Right renal cortex interstitium (tissue), 3 donors: ENCODE measurements at regions not wholly inside any gene's neighbourhood (a gene's known extent, or its start where the extent isn't known, plus 50 kb on each side); places are given as distances from the start of the nearest gene placed in this dataset.

ENCODE experiments used
- DNase-seq, 3 donors: peaks; one replicate each; pipeline ENCODE4 v3.0.0-alpha.2; 2013; ENCODE audit warnings: low read depth in 3 of 3, low spot score in 2 of 3

GRCh38 chr2:129459200-129459876 lies 520.1 kb upstream of the RAB6C start:
- DNase-seq = no peak

GRCh38 chr2:129459881-129460280 lies 519.6 kb upstream of the RAB6C start:
- DNase-seq = no peak

- no peak for DNase-seq
Measured at GRCh38 chr2:129460299-129461198, 518.9 kb upstream of the RAB6C start.

- DNase-seq = no peak
Measured at GRCh38 chr2:129462349-129462748, 517.1 kb upstream of the RAB6C start.

GRCh38 chr2:129462967-129463366 lies 516.5 kb upstream of the RAB6C start:
- DNase-seq = no peak

- DNase-seq = no peak
Measured at GRCh38 chr2:129464036-129464435, 515.4 kb upstream of the RAB6C start.

GRCh38 chr2:129464631-129465030 lies 514.8 kb upstream of the RAB6C start:
- DNase-seq = no peak

GRCh38 chr2:129465045-129465444 lies 514.4 kb upstream of the RAB6C start:
- no peak for DNase-seq

GRCh38 chr2:129466389-129466788 lies 513.1 kb upstream of the RAB6C start:
- no peak for DNase-seq

GRCh38 chr2:129467012-129467779 lies 512.3 kb upstream of the RAB6C start:
- DNase-seq = no peak

- DNase-seq = no peak
Measured at GRCh38 chr2:129467941-129468340, 511.5 kb upstream of the RAB6C start.

GRCh38 chr2:129468879-129469278 lies 510.6 kb upstream of the RAB6C start:
- DNase-seq = no peak

GRCh38 chr2:129469389-129469788 lies 510.1 kb upstream of the RAB6C start:
- DNase-seq = no peak

- no peak for DNase-seq
Measured at GRCh38 chr2:129469871-129470270, 509.6 kb upstream of the RAB6C start.

GRCh38 chr2:129478902-129479517 lies 500.5 kb upstream of the RAB6C start:
- no peak for DNase-seq

- no peak for DNase-seq
Measured at GRCh38 chr2:129479892-129480291, 499.6 kb upstream of the RAB6C start.

- DNase-seq = no peak
Measured at GRCh38 chr2:129480790-129481189, 498.7 kb upstream of the RAB6C start.

- no peak for DNase-seq
Measured at GRCh38 chr2:129481306-129482219, 497.9 kb upstream of the RAB6C start.

- DNase-seq = no peak
Measured at GRCh38 chr2:129482626-129483025, 496.8 kb upstream of the RAB6C start.

- DNase-seq = no peak
Measured at GRCh38 chr2:129483366-129483765, 496.1 kb upstream of the RAB6C start.
